Natural killer cell (primary cell): ENCODE measurements at regions not wholly inside any gene's neighbourhood (a gene's known extent, or its start where the extent isn't known, plus 50 kb on each side); places are given as distances from the start of the nearest gene placed in this dataset.
A peak's percentile ranks its signal among the peaks of the same experiment; 100 is the strongest.

ENCODE experiments used
- ATAC-seq, 3 donors: fragments of 150-1000 bp in 2 of 3; fragments of 200-7000 bp in 1 of 3; cut with Tn5 transposase; 1 replicate in 1 of 3; 2 replicates in 2 of 3; pipeline ENCODE4 v1.10.0; 2021; ENCODE audit warnings: mild to moderate bottlenecking in 2 of 3, moderate library complexity in 2 of 3
- DNase-seq, 2 donors: peaks; one replicate each; pipeline versions ENCODE4 v3.0.0 to v3.0.0-alpha.2; 2013 to 2021; ENCODE audit warnings: mixed read lengths in 1 of 2
- H3K27ac ChIP-seq: one replicate; pipeline ENCODE4 v1.5.1; 2013; ENCODE audit warnings: mild to moderate bottlenecking, low read length
- H3K27me3 ChIP-seq: one replicate; pipeline ENCODE4 v1.6.1; 2013; ENCODE audit warnings: low read length; ENCODE audit not compliant: control insufficient read depth, insufficient read depth
- H3K36me3 ChIP-seq: one replicate; pipeline ENCODE4 v1.6.1; 2013; ENCODE audit warnings: low read length; ENCODE audit not compliant: control insufficient read depth, insufficient read depth
- H3K4me1 ChIP-seq: one replicate; pipeline ENCODE4 v1.6.1; 2013; ENCODE audit warnings: low read length; ENCODE audit not compliant: control insufficient read depth, insufficient read depth
- H3K4me3 ChIP-seq: one replicate; pipeline ENCODE4 v1.5.1; 2013; ENCODE audit warnings: low read length
- H3K9me3 ChIP-seq: one replicate; pipeline ENCODE4 v1.6.1; 2013; ENCODE audit warnings: low read length; ENCODE audit not compliant: control insufficient read depth, insufficient read depth
- H3K27ac Mint-ChIP-seq, 2 donors: one replicate each; pipeline ENCODE4 v1.8.0; 2022; ENCODE audit warnings: mild to moderate bottlenecking in 2 of 2, mixed read lengths in 2 of 2, moderate library complexity in 1 of 2
- H3K27me3 Mint-ChIP-seq, 2 donors: one replicate each; pipeline ENCODE4 v1.8.0; 2022; ENCODE audit warnings: low read depth in 2 of 2, mixed read lengths in 2 of 2
- H3K36me3 Mint-ChIP-seq: one replicate; pipeline ENCODE4 v1.8.0; 2022; ENCODE audit warnings: mixed read lengths
- H3K4me1 Mint-ChIP-seq, 2 donors: one replicate each; pipeline ENCODE4 v1.8.0; 2022; ENCODE audit warnings: mixed read lengths in 2 of 2
- H3K4me3 Mint-ChIP-seq: one replicate; pipeline ENCODE4 v1.8.0; 2022; ENCODE audit warnings: mild to moderate bottlenecking, moderate library complexity, mixed read lengths
- H3K9me3 Mint-ChIP-seq, 2 donors: one replicate each; pipeline ENCODE4 v1.8.0; 2022; ENCODE audit warnings: mixed read lengths in 2 of 2
- WGBS: methylation state at CpG from one replicate; pipeline ENCODE4 v1.1.7; 2013; ENCODE audit warnings: missing lambda C conversion rate; ENCODE audit not compliant: insufficient coverage; 5-methylcytosine and 5-hydroxymethylcytosine counted together
- intact Hi-C: fragments of 100-400 bp; cut with micrococcal nuclease; formaldehyde crosslinking; loops from one replicate; pipeline ENCODE4 v1.14.2; 2022
- TF ChIP-seq, protein P1 (sequence below): fragments of 200-600 bp; IDR thresholded peaks from one replicate; pipeline ENCODE4 v1.8.0; 2022; ENCODE audit warnings: antibody characterized with exemption

DNA sequence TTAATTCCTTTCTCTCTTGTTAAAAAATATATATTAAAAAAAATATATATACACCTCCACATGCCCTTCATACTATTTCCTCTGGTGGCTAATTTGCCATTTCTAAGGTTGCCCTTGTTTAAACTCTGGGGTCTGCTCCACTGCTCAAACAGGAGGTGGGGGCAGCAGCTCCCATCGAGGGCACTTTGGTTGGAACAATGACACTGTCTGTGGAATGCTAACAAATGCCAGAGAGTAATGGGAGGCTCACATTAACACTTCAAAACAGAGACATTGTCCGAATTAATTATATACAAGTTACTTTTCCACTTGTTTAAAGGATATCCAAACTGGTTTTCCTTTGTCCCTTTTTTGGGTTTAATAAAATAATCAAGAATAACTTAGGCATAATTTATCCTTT, 58.8 kb upstream of the CD302 start:
- H3K4me3 Mint-ChIP-seq = no peak overlapping the region
- Histone ChIP-seq H3K36me3 (peaks cover 74% of the 10 kb centered on the region), H3K4me1 (no peaks in the 10 kb centered on the region), H3K27me3 (no peaks in the 10 kb centered on the region), H3K27ac (no peak overlapping the region), H3K4me3 (no peak overlapping the region), H3K9me3 (no peaks in the 10 kb centered on the region)
- no peaks in the 10 kb centered on the region for H3K27me3 Mint-ChIP-seq
- intact Hi-C loops = no loop called here
- TF ChIP-seq, protein P1, sequence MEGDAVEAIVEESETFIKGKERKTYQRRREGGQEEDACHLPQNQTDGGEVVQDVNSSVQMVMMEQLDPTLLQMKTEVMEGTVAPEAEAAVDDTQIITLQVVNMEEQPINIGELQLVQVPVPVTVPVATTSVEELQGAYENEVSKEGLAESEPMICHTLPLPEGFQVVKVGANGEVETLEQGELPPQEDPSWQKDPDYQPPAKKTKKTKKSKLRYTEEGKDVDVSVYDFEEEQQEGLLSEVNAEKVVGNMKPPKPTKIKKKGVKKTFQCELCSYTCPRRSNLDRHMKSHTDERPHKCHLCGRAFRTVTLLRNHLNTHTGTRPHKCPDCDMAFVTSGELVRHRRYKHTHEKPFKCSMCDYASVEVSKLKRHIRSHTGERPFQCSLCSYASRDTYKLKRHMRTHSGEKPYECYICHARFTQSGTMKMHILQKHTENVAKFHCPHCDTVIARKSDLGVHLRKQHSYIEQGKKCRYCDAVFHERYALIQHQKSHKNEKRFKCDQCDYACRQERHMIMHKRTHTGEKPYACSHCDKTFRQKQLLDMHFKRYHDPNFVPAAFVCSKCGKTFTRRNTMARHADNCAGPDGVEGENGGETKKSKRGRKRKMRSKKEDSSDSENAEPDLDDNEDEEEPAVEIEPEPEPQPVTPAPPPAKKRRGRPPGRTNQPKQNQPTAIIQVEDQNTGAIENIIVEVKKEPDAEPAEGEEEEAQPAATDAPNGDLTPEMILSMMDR = no peak
- DNase-seq (no peak), ATAC-seq (no peak)
- no peaks in the 10 kb centered on the region for H3K4me1 Mint-ChIP-seq
- H3K27ac Mint-ChIP-seq = no peak overlapping the region
- H3K9me3 Mint-ChIP-seq = no peaks in the 10 kb centered on the region
- H3K36me3 Mint-ChIP-seq = peaks cover 37% of the 10 kb centered on the region
- 14% methylated on average over 1 of the region's 2 CpGs for WGBS

- WGBS = 94% methylated on average over 4 of the region's 5 CpGs
- no peak overlapping the region for H3K4me3 Mint-ChIP-seq
- DNase-seq (no peak), ATAC-seq (no peak)
- H3K36me3 ChIP-seq = peaks cover 80% of the 10 kb centered on the region
- no peaks in the 10 kb centered on the region for H3K27me3 ChIP-seq
- H3K9me3 Mint-ChIP-seq = no peaks in the 10 kb centered on the region
- H3K9me3 ChIP-seq = no peaks in the 10 kb centered on the region
- no peaks in the 10 kb centered on the region for H3K27me3 Mint-ChIP-seq
- H3K27ac Mint-ChIP-seq = no peak overlapping the region
- H3K4me3 ChIP-seq = no peak overlapping the region
- H3K4me1 ChIP-seq = no peaks in the 10 kb centered on the region
- H3K36me3 Mint-ChIP-seq = peaks cover 34% of the 10 kb centered on the region
- H3K27ac ChIP-seq = no peak overlapping the region
- TF ChIP-seq, protein P1 = no peak
- H3K4me1 Mint-ChIP-seq = no peaks in the 10 kb centered on the region
- intact Hi-C loops = no loop called here
These were observed 57.6 kb upstream of the CD302 start for GRCh38 chr2:159855557-159856061.

- Histone ChIP-seq H3K9me3 (no peaks in the 10 kb centered on the region), H3K4me3 (no peak overlapping the region), H3K27me3 (no peaks in the 10 kb centered on the region), H3K4me1 (no peaks in the 10 kb centered on the region), H3K36me3 (peaks cover 80% of the 10 kb centered on the region), H3K27ac (no peak overlapping the region)
- Mint-ChIP-seq H3K27me3 (no peaks in the 10 kb centered on the region), H3K4me1 (no peaks in the 10 kb centered on the region), H3K4me3 (no peak overlapping the region), H3K9me3 (no peaks in the 10 kb centered on the region), H3K27ac (peak overlapping the region in 1 of 2 donors; percentile 37), H3K36me3 (peaks cover 29% of the 10 kb centered on the region)
- intact Hi-C loops = no loop called here
- WGBS = 82% methylated on average over 3 of the region's 3 CpGs
- no peak for ATAC-seq
- TF ChIP-seq, protein P1 = no peak
- no peak for DNase-seq
These were observed 57.1 kb upstream of the CD302 start for GRCh38 chr2:159855143-159855542.

GRCh38 chr2:159854481-159854880, 56.5 kb upstream of the CD302 start:
- Mint-ChIP-seq H3K27me3 (no peaks in the 10 kb centered on the region), H3K36me3 (peaks cover 24% of the 10 kb centered on the region), H3K27ac (no peak overlapping the region), H3K4me3 (no peak overlapping the region), H3K4me1 (no peaks in the 10 kb centered on the region), H3K9me3 (no peaks in the 10 kb centered on the region)
- no peak for ATAC-seq
- peaks cover 78% of the 10 kb centered on the region for H3K36me3 ChIP-seq
- no peaks in the 10 kb centered on the region for H3K9me3 ChIP-seq
- TF ChIP-seq, protein P1 = no peak
- H3K4me3 ChIP-seq = no peak overlapping the region
- H3K27ac ChIP-seq = no peak overlapping the region
- no peaks in the 10 kb centered on the region for H3K27me3 ChIP-seq
- intact Hi-C loops = no loop called here
- H3K4me1 ChIP-seq = no peaks in the 10 kb centered on the region
- DNase-seq = no peak
- whole genome bisulfite sequencing = 100% methylated on average over 1 of the region's 3 CpGs
